VCaP (cell line): ENCODE measurements at regions not wholly inside any gene's neighbourhood (a gene's known extent, or its start where the extent isn't known, plus 50 kb on each side); places are given as distances from the start of the nearest gene placed in this dataset.
"Not testable (repeated sequence)": the region's sequence is repeated elsewhere in the genome, so short reads cannot be mapped to it uniquely, and the experiment has no call there.

Experiments
- H3K27ac ChIP-seq: fragments of 450-650 bp; 2 replicates; pipeline ENCODE4 v1.5.1; 2017
- CTCF ChIP-seq: fragments of 450-650 bp; conservative IDR thresholded peaks from 2 replicates; pipeline ENCODE4 v1.5.1; 2017; ENCODE audit warnings: mild to moderate bottlenecking, moderate library complexity

DNA sequence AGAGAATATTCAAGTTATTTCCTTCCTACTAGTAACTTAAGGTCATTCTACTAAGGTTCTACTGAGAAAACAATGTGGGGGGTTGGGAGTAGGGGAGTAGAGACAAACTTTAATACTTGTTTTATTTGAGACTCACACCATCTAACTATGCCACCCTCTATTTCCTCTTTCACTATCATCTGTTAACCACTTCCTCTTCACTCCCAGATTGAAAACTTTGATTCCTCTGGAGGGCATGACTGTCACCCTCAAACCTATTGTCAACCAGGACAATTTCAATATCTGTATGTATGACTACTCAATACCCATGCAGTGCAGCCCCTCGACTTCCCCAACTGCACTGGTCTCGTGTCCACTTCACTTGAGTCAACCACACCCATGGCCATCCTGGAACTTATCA is 165.6 kb upstream of the POGK start:
- no peak overlapping the region for H3K27ac ChIP-seq
- TF ChIP-seq CTCF: no peak

DNA sequence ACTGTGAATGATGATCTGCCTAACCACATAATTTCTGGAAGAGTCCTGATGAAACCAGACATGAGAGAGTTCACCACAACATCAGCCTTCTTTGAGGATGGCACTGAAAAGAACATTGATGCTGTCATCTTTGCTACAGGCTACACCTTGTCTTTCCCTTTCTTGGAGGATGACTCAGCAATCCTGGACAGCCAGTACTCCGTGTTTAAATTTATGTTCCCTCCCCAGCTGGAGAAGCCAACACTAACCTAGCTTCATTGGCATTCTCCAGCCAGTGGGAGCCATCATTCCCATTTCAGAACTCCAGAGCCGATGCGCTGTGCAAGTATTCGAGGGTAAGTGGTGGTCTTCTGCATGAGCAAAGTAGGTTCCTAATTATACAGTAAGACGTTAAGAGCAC is 164.1 kb upstream of the POGK start:
- TF ChIP-seq CTCF: no peak
- no peak overlapping the region for H3K27ac ChIP-seq

- TF ChIP-seq CTCF: no peak; the same call in 1 of the 2 replicates
- no peak overlapping the region for H3K27ac ChIP-seq
These were observed 162.3 kb upstream of the POGK start for GRCh38 chr1:166676981-166677380.

DNA sequence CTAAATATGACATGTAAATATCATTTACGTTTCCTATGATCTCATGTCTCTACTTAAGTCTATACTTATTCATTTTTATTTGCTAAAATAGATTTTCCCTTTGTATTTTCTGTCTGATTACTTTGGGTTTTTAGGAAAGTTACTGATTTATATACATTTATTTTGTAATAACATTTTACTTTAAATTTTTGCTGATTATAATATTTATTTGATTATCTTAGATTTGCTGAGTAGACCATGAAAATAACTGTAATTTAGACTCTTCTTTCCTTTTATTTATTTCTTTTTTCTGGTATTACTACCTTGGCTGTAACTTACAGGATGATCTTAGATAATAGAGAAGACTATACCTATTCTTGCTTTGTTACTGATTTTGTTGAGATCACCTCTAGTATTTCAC is 159.9 kb upstream of the POGK start:
- TF ChIP-seq CTCF: no peak
- no peak overlapping the region for H3K27ac ChIP-seq

- TF ChIP-seq CTCF: no peak
- no peak overlapping the region for H3K27ac ChIP-seq
These were observed 156.7 kb upstream of the POGK start for GRCh38 chr1:166682588-166682987.

DNA sequence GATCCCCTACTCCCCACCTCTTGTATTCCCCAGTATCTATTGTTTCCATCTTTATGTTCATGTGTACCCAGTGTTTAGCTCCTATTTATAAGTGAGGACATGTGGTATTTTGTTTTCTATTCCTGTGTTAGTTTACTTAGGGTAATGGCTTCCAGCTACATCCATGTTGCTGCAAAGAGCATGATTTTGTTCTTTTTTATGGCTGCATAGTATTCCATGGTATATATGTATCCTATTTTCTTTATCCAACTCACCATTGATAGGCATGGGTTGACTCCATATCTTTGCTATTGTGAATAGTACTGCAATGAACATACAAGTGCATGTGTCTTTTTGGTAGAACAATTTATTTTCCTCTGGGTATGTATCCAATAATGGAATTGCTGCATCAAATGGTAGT is 154.6 kb upstream of the POGK start:
- H3K27ac ChIP-seq: not testable (repeated sequence)

DNA sequence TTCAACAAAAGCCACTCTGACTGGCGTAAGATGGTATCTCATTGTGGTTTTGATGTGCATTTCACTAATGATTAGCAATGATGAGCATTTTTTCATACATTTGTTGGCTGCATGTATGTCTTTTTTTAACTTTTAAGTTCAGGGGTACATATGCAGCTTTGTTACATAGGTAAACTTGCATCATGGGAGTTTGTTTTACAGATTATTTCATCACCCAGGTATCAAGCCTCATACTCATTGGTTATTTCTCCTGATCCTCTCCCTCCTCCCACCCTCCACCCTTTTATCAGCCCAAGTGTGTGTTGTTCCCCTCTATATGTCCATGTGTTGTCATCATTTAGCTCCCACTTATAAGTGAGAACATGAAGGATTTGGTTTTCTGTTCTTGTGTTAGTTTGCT is 154.1 kb upstream of the POGK start:
- TF ChIP-seq CTCF: no peak
- no peak overlapping the region for H3K27ac ChIP-seq

DNA sequence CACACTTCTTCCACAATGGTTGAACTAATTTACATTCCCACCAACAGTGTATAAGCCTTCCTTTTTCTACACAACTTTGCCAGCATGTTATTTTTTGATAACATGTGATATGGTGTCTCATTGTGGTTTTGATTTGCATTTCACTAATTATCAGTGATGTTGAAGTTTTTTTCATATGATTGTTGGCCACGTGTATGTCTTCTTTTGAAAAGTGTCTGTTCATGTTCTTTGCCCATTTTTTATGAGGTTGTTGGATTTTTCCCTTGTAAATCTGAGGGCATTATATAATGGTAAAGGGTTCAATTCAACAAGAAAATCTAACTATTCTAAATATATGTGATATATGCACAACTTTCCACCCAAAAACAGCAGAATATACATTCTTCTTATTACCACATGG is 153.4 kb upstream of the POGK start:
- H3K27ac ChIP-seq: not testable (repeated sequence)

GRCh38 chr1:166690596-166690995 is 148.7 kb upstream of the POGK start:
- not testable (repeated sequence) for H3K27ac ChIP-seq
